ENCODE measurements at regions not wholly inside any gene's neighbourhood (a gene's known extent, or its start where the extent isn't known, plus 50 kb on each side); places are given as distances from the start of the nearest gene placed in this dataset.
A peak's percentile ranks its signal among the peaks of the same experiment; 100 is the strongest.
"Not testable (repeated sequence)": the region's sequence is repeated elsewhere in the genome, so short reads cannot be mapped to it uniquely, and the experiment has no call there.

DNA sequence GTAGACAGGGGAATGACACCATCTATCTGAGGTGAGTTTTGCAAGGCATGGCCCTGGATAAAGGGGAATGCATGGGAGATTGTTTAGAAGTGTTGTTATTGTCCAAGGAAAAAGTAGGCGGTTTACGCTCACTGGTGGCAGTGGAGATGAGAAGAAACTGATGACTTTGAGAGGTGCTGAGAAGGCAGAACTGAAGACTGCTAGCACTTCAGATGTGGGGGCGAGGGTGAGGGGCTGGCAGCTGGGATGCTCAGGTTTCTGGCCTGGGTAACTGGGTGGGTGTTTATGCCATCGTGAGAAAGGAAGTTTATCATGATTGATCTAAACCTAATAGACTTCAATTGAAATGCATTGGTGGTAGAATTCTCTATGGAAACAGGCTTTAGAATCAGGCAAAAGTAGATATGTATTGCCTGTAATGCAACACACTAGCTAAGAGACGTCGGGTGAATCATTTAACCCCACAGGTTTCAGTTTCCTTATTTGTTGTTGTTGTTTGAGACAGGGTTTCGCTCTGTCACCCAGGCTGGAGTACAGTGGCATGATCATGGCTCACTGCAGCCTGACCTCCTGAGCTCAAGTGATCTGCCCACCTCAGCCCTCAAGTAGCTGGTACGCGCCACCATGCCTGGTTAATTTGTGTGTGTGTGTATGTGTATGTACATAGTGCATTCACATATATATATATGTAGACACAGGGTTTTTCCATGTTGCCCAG is 123.5 kb downstream of the SLC24A2 start:
- in situ Hi-C loops (cut with HindIII; ENCODE audit: low pct_unique_long_range_greater_than_20kb, low sequenced_read_pairs), result no loop called here
- no peak for DNase-seq (ENCODE audit: low read depth, low spot score)

DNA sequence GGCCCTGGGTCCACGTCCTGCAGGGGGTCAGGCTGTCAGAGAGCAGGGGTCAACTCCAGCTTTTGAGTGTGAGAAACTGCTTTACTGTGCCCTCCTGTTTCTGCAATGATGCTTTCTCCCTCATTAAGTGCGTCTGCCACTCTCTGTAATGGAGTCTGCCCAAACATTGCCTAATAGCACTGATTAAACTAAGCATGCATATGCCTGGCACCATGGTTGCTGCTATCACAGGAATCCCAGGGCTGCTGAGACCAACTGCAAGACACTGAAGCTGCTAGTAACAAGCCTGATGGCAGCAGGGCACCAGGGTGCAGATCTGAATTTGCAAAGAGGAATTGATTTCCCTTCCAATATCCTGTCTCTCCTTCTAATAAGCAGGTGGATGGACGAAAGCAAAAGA is 125.3 kb downstream of the SLC24A2 start:
- in situ Hi-C loops (cut with HindIII; ENCODE audit: low pct_unique_long_range_greater_than_20kb, low sequenced_read_pairs), result no loop called here
- no peak for DNase-seq (ENCODE audit: low read depth, low spot score)

DNA sequence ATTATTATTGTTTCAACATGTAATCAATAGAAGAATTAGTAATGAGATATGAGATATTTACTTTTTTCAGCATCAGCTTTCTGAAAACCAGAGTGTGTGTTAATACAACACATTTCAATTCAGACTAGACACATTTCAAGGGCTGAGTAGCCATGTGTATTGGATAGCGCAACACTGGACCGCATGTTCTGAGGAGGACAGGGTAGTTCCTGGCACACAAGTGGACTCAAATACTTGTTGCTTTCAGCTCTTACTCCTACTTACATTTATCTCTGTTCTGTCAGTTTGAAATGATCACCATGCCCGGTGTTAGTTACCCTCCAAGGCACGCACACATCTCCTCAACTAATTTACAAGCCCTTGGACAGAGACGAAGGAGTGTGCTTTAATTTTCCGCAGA is 126.6 kb downstream of the SLC24A2 start:
- no peak for DNase-seq (ENCODE audit: low read depth, low spot score)
- in situ Hi-C loops (cut with HindIII; ENCODE audit: low pct_unique_long_range_greater_than_20kb, low sequenced_read_pairs), result no loop called here

DNA sequence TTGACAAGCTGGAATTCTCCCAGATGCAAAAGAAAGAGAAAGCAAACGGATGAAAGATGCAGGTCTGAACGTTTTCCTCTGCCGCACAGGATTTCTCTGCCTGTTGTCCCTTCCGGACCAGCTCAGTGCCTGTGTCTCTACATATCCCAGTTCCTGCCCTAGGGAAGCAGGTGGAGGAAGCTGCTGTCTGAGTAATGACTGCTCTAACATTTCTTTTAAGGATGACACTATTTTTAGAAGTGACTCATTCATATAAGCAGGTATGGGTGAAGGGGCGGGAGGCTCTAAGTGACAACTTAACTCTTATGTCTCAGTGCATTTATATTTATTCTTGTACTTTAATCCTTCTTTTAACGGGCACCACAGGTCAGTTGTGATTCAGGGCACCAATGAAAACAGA is 128.8 kb downstream of the SLC24A2 start:
- in situ Hi-C loops (cut with HindIII; ENCODE audit: low pct_unique_long_range_greater_than_20kb, low sequenced_read_pairs), result no loop called here
- no peak for DNase-seq (ENCODE audit: low read depth, low spot score)

DNA sequence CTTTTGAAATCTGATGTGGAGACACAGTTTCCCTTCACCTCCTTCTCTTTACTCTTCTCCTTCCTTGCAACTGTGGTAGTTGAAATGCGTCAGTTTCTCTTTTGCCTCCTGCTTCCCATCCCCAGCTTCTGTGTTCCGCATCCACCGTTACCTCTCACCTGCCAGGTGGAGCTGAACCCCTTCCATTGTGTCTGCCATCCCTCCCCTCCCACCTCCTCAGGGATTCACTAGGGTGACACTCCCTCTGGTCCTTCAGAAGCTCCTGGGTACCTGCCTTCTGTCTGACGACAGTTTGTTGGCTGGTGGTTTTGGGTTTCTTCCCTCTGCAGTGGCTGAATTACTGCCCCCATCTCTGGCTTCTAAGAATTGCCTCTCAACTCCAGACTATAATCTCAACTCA is 132.1 kb downstream of the SLC24A2 start:
- in situ Hi-C loops (cut with HindIII; ENCODE audit: low pct_unique_long_range_greater_than_20kb, low sequenced_read_pairs), result no loop called here
- no peak for DNase-seq (ENCODE audit: low read depth, low spot score)

DNA sequence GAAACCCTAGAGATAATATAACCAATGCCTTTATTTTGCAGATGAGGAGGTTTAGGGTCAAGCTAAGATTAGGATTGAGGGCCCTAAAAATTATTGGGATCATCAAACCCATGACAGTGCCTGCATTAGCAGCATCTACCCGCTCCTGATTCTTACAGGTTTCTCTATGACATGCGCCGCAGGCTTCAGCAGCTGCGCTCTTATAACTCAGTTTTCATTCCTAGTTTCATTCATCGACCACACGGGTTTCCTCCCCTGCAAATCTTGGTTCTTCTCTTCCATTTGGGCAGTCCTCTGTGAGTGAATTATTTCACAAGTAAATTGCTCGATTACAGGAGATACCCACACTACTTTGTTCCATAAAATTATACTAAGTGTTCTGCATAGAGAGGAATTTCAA is 137.2 kb downstream of the SLC24A2 start:
- no peak for DNase-seq (ENCODE audit: low read depth, low spot score)
- in situ Hi-C loops (cut with HindIII; ENCODE audit: low pct_unique_long_range_greater_than_20kb, low sequenced_read_pairs), result no loop called here

DNA sequence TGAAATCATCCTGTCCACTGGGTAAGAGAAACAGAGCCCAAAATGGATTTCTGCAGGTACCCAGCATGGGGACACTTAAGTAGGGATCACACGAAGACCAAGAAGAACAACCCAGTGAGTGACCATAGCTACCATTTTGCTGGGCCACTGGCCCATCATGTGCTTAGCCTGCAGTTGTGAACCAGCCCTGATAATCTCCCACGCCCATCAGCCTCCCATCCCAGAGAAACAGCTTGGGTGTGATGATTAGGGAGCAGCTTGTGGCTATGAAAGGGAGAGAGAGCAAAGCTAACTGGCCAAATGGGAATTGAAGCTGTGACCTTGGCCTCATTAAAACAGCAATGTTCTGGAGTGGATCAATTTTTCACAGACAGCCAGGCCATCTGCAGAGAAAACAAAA is 138.5 kb downstream of the SLC24A2 start:
- DNase-seq (ENCODE audit: low read depth, low spot score), result no peak
- in situ Hi-C loops (cut with HindIII; ENCODE audit: low pct_unique_long_range_greater_than_20kb, low sequenced_read_pairs), result no loop called here

DNA sequence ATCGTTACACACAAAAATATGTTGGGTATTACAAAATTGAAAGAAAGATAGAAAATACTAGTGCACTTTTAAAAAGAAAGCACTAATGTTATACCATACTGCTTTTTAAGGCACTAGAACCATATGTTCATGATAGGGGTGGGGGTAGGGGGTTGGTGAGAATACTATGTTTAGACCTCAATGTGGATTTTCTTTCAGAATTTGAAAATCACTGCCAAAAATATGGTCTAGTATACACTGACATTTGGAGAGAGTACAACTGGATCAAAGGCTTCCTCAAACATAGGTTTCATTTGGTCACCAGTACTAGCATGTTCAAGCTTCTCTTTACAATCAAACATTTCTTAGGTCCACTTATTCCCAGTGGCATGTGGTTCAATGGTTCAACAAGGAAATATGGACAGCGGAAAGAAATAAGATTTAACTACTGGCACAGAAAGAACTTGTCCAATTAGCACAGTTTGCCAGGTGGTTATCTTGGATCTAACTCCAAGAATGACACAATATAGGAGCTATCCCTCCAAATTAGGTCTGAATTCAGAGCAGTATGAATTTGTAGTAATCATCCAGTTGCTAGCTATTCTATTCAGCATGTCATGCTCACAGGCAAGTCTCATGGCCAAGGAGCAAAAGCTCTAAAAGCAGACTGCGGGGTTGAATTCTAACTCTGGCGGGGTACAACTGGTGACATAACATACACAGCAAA is 139.3 kb downstream of the SLC24A2 start:
- in situ Hi-C loops (cut with HindIII; ENCODE audit: low pct_unique_long_range_greater_than_20kb, low sequenced_read_pairs), result no loop called here
- no peak for DNase-seq (ENCODE audit: low read depth, low spot score)

DNA sequence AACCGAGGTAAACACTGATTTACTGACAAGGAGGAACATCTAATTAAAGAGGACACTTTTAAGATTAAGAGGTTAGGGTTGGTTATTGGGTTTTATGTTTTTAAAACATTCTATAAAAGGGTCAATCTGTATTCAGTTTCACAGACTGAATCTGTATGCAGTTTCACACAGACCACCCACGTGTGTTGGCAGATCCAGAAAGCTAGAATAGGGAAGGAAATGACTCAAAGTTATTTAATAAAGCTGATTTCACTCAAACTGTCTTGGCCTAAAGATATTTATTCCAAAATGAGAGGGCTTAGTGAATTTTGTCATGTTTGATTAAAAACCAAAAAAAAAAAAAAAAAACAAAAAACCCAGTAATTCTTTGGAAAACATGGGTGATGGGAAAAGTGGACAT is 140.2 kb downstream of the SLC24A2 start:
- DNase-seq (ENCODE audit: low read depth, low spot score), result no peak
- in situ Hi-C loops (cut with HindIII; ENCODE audit: low pct_unique_long_range_greater_than_20kb, low sequenced_read_pairs), result no loop called here

DNA sequence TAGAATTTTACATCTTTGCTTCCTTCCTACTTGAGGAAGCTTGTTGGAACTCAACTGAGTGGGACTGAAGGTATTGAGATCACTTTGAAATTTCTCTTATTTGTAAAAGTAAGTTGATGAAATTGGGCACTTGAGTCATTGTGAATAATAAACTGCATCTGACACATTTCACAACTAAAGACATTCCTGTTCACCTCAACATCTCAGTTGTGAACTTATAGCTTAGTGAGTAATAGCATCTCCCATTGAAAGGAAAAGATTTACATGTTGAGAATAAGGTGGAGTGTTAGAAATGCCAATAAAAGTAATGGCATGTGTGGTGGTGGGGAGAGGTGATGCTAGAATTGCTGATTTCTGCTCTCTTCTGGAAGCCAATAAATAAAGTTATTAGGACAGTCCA is 145.0 kb downstream of the SLC24A2 start:
- in situ Hi-C loops (cut with HindIII; ENCODE audit: low pct_unique_long_range_greater_than_20kb, low sequenced_read_pairs), result no loop called here

DNA sequence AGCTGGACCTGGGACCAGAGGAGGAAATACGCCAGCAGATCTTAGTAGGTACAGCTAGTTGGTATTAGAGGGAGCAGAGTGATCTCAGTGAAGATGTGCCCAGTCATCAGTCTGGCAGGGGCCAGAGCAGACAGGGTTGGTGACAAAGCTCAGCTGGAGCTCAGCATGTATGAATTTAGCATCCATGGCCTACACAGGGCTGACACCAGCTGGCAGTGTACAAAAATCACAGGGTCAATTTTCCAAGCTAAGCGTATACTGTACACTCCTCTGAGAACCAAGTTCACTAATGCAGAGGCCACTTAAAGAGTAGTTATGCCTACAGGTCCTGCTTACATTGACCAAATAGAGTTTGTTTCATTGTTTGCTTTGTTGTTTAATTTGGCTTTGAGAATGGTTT is 146.6 kb downstream of the SLC24A2 start:
- in situ Hi-C loops (cut with HindIII; ENCODE audit: low pct_unique_long_range_greater_than_20kb, low sequenced_read_pairs), result no loop called here
- DNase-seq (ENCODE audit: low read depth, low spot score), result peak; percentile 33

More for the DNA sequence above, 145.0 kb downstream of the SLC24A2 start:
- DNase-seq (ENCODE audit: low read depth, low spot score), result no peak

DNA sequence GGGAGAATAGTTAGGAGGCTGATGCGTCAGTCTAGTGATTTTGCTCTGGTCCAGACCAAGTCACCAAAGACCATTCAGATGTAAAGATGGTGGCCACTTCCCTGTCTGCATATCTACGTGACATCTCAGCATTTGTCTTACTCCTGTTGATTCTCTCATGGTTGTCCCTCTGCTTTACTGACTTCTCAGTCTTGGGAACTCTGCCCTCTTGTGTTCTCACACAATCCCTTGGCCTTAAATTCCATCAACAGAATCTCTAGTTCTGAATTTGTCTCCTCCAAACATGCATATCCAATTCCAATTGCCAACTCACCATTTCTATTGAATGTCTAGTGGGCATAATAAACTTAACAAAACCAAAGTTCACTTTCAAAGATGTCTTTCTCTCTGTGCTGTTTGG is 147.8 kb downstream of the SLC24A2 start:
- in situ Hi-C loops (cut with HindIII; ENCODE audit: low pct_unique_long_range_greater_than_20kb, low sequenced_read_pairs), result no loop called here

DNA sequence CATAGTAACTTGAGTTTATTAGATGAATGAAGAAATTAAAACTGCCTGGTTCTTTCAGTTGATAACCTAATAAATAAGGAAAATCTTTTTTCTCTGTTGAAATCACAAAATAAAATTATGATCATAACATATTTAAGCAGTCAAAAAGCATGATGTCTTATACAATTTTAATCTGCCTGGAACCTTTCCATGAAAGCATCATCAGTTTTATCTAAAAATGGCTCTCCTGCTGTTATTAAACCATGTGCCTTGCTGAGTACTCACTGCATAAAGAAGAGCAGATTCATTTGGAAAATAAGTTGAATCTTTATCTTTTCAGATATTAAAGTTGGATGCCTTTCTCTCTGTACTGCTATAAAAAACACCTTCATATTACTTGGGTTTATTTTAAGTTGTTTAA is 148.8 kb downstream of the SLC24A2 start:
- in situ Hi-C loops (cut with HindIII; ENCODE audit: low pct_unique_long_range_greater_than_20kb, low sequenced_read_pairs), result no loop called here
- no peak for DNase-seq (ENCODE audit: low read depth, low spot score)

More for the DNA sequence above, 147.8 kb downstream of the SLC24A2 start:
- peak; percentile 51 for DNase-seq (ENCODE audit: low read depth, low spot score)

DNA sequence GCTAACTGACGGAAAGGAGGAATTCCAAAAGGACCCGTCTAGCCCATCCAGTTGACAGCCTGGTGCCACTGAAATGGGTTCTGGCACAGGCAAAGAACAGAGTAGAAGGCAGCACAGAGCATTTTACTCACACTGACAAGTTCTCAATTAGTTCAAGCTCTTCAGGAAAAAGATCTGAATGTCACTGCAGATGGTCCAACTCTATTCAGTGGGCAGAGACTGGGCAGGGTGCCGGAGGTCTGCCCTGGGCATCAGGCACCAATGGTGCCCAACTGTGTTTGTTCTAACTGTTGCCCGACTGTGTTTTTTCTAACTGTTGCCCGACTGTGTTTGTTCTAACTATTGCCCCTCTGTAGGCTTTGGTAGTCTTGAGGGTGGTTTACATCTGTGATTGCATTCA is 151.8 kb downstream of the SLC24A2 start:
- DNase-seq (ENCODE audit: low read depth, low spot score), result no peak
- in situ Hi-C loops (cut with HindIII; ENCODE audit: low pct_unique_long_range_greater_than_20kb, low sequenced_read_pairs), result no loop called here

DNA sequence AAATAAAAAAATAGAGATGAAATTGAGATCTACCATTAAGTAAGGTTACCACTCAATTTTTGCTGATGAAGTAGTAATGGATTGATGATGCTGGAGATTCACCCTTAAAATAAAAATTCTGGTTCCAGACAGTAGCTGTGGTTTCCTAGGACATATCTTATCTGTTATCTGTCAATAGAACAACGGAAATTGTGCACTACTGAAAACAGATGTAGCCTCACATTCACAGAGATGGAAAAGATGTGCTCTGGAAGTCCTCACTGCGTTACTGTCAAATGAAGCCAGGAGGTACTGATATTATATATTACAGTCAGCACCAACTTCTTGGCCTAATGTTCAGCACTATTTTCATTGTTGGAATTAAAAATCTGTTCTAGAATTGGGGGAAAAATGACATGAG is 154.0 kb downstream of the SLC24A2 start:
- no peak for DNase-seq (ENCODE audit: low read depth, low spot score)
- in situ Hi-C loops (cut with HindIII; ENCODE audit: low pct_unique_long_range_greater_than_20kb, low sequenced_read_pairs), result no loop called here

DNA sequence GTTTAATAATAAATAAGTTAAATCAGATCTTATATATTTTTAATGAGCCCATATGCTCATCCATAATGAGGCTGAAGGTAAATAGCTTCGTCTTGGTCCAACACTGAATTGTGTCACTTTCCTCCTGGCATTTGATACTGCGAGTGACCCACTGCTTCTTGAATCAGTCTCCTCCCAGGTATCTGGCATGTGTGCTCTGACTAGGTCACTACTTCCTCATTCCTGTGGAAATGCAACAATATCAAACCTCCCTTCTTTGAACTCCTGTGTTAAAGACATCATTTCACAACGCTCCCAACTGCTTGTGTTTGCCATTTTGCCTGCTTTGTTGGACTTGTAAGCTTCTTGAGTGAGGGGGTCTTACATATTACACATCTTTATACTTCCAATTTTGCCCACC is 157.7 kb downstream of the SLC24A2 start:
- no peak for DNase-seq (ENCODE audit: low read depth, low spot score)
- in situ Hi-C loops (cut with HindIII; ENCODE audit: low pct_unique_long_range_greater_than_20kb, low sequenced_read_pairs), result no loop called here

DNA sequence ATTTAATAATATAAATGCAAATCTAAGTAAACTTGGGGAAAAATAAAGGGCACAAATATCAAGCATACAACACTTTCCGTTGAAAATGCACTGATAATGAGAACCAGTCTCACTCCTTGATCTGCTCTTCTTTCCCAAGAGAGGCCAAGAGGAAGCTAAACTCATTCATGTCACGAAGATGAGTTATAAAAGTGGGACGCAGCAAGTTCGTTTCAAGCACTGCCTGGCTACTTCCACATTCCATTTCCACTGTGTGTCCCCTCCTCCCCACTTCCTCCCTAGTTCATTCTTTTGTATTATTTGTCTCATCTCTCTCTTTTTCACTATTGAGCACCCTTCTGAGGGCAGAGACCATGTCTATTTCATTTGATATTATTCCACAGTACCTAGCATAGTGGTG is 158.1 kb downstream of the SLC24A2 start:
- no peak for DNase-seq (ENCODE audit: low read depth, low spot score)
- in situ Hi-C loops (cut with HindIII; ENCODE audit: low pct_unique_long_range_greater_than_20kb, low sequenced_read_pairs), result no loop called here

DNA sequence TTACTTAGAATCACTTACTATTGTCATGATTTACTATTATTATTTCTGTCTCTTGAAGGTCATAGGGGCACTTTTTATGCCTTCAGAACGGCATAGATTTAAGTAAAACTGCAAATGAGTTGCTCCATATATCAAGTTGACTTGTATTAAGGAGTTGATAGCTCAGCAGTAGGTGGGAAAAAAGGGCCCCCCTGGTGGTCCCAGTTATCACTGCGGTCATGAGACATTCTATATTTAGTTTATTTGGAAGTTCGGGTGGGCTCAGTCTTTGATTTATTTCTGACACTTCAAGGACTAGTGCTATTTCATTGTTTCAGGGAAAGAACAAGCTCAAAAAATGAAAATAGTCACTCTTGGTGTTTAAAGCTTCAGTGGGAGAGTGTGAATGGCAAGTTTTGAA is 159.3 kb downstream of the SLC24A2 start:
- DNase-seq (ENCODE audit: low read depth, low spot score), result no peak
- in situ Hi-C loops (cut with HindIII; ENCODE audit: low pct_unique_long_range_greater_than_20kb, low sequenced_read_pairs), result no loop called here

DNA sequence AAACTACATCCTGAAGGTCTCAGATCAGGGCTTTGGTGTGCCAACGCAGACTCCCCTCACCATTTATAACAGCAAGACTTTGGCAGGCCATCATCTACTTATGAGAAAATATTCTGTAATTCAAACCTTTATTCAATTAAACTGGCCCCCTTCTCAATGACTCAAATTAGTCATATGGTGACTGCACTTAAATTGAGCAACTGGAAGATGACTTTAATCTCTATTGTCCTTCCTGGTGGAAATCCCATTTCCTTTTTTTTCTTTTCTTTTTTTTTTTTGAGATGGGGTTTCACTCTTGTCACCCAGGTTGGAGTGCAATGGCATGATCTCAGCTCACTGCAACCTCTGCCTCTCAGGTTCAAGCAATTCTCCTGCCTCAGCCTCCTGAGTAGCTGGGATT is 163.4 kb downstream of the SLC24A2 start:
- in situ Hi-C loops (cut with HindIII; ENCODE audit: low pct_unique_long_range_greater_than_20kb, low sequenced_read_pairs); DNase-seq (ENCODE audit: low read depth, low spot score): not testable (repeated sequence)

Measured in SK-MEL-5 (cell line).